GF-D8 (cell line): ENCODE measurements at regions not wholly inside any gene's neighbourhood (a gene's known extent, or its start where the extent isn't known, plus 50 kb on each side); places are given as distances from the start of the nearest gene placed in this dataset.
"Not testable (repeated sequence)": the region's sequence is repeated elsewhere in the genome, so short reads cannot be mapped to it uniquely, and the experiment has no call there.

Experiments
- DNase-seq: peaks from one replicate; lab custom pipeline; 2025; lab: John Stamatoyannopoulos, UW

DNA sequence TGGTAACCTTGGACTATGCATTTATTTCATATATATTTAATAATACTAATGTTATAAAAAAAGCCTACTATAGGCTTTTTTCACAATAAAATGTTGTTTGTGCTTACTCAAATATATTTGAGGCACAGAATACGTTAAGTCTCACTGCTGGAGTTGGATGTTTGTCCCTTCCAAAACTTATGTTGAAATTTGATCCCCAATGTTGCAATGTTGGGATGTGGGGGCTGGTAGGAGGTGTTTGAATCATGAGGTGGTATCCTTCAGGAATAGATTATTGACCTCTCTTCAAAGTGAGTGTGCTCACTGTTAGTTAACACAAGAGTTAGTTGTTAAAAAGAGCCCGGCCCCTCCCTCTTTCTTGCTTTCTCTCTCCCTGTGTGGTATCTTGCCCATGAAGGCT, 1295.9 kb downstream of the JRKL start:
- no peak for DNase-seq

DNA sequence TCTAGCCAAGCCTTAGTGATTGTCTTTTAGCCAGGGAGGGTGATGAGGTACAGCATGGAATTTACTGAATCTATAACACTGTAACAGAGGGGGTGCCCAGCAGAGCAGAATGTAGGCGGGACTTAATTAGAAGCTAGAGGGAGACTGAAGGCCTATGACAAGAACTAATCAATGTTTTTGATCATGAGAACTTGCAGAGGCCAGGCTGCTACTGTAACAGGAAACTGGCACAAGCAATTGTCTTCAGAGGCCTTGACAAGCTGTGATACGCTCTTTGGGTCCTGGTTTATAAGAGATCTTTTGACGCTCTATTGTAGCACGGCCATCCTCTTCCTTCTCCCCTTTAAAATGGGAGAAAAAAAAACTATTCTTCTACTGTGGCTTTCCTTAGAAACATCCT, 1297.3 kb downstream of the JRKL start:
- no peak for DNase-seq

- DNase-seq: no peak
Observed at GRCh38 chr11:97691061-97691460, 1301.2 kb downstream of the JRKL start.

GRCh38 chr11:97702951-97703350, 1313.1 kb downstream of the JRKL start:
- no peak for DNase-seq

- no peak for DNase-seq
Observed at GRCh38 chr11:97703851-97704250, 1314.0 kb downstream of the JRKL start.

- not testable (repeated sequence) for DNase-seq
Observed at GRCh38 chr11:97705441-97705840, 1315.3 kb upstream of the CNTN5 start.

- DNase-seq: no peak
Observed at GRCh38 chr11:97717922-97718321, 1302.8 kb upstream of the CNTN5 start.

- DNase-seq: no peak
Observed at GRCh38 chr11:97722065-97722464, 1298.7 kb upstream of the CNTN5 start.

GRCh38 chr11:97722721-97723120, 1298.0 kb upstream of the CNTN5 start:
- DNase-seq: no peak

DNA sequence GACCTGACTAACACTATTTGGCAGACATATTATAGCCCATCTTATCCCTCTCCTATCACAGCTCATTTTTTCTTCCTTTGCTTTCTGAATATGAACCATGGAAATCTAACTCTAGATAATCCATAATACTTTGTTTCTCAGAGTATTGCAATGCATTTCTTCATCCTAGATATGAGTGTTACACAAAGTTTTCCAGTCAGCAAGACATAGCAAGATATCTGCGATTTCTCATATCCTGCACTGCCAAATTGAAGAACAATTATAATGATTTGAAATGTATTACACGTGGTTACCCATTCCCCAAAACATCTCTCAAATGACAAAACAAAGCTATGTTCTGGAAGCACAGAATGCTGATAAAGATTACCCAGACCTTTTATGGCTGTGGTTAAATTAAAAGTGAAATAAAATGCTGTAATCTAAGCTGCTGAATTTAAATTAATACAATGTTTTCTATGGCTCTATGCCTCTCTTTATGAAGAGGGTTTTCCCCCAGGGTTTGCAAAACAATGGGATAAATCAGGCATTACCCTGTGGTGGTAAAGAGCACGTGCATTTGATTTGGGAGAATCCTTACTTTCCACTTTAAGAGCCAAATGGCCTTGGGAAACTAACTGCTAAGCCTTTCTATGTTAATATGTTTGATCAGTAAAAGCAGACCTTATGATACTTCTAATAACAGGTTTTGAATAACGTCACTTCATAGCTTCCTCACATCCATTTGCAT, 1291.0 kb upstream of the CNTN5 start:
- DNase-seq: no peak

- no peak for DNase-seq
Observed at GRCh38 chr11:97732011-97732632, 1288.6 kb upstream of the CNTN5 start.

DNA sequence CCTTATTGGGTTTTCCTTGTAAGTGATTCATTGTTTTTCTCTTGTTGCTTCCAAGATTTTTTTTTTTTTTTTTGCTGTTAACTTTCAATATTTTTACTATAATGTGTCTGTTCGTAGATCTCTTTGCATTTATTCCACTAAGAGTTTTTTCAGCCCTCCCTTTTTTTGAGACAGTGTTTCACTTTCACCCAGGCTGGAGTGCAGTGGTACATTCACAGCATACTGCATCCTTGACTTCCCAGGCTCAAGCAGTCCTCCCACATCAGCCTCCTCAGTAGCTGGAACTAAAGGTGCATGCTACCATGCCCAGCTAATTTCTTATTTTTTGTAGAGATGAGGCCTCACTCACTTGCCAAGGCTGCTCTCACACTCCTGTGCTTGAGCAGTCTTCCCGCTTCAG, 1282.0 kb upstream of the CNTN5 start:
- no peak for DNase-seq

- DNase-seq: no peak
Observed at GRCh38 chr11:97739932-97740800, 1280.6 kb upstream of the CNTN5 start.

GRCh38 chr11:97740801-97741151, 1280.0 kb upstream of the CNTN5 start:
- DNase-seq: no peak

DNA sequence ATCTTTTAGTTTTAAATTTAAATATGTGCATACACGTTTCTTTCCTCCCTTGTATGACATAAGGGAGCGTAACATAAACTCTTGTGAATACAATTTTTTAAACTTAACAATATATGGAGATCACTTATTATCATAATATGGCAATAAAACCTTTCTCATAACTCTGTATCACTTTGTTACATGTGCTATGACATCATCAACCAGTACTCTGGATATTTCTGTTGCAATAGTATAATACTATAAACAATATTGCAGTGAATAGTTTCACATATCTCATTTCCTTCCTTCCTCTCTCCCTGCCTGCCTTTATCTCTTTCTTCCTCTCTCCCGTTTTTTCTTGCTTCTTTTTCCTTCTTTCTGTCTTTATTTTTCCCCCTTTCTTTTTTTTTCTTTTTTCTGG, 1278.0 kb upstream of the CNTN5 start:
- no peak for DNase-seq

DNA sequence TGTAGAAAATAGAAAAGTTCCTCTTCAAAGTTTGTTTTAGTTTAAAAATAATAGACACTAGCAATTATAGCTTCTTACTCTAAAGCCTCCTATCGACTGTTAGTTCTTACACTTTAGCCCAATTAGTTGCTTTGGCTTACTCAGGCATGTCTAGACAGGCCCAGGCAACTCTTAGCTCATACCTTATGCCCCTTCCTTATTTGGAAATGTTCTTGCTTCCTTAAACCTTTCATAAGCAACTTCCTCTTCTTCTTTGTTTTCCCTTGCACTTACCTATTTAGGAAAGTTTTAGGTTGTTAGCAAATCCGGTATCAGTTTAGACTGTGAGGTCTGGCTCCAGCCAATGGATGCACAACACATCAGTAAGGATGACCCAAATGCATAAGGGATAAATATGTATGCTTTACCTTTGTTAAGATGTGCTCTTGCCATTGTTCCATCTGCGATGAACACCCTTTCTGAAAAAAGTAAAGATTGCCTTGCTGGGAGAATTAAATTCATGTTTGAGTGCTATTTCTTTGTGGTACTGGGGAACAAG, 1277.5 kb upstream of the CNTN5 start:
- DNase-seq: no peak

DNA sequence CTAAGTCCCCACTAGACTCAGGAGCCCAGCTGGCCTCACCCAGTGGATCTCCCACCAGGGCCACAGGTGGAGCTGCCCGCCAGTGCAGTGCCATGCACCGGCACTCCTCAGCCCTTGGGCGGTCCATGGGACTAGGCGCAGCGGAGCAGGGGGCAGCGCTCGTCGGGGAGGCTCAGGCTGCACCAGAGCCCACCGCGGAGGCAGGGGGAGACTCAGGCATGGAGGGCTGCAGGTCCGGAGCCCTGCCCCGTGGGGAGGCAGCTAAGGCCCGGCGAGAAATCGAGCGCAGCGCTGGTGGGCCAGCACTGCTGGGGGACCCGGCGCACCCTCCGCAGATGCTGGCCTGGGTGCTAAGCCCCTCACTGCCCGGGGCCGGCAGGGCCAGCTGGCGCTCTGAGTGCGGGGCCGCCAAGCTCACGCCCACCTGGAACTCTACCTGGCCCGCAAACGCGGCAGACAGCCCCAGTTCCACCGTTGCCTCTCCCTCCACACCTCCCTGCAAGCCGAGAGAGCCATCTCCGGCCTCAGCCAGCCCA, 1275.2 kb upstream of the CNTN5 start:
- no peak for DNase-seq

GRCh38 chr11:97746818-97747217, 1273.9 kb upstream of the CNTN5 start:
- no peak for DNase-seq

DNA sequence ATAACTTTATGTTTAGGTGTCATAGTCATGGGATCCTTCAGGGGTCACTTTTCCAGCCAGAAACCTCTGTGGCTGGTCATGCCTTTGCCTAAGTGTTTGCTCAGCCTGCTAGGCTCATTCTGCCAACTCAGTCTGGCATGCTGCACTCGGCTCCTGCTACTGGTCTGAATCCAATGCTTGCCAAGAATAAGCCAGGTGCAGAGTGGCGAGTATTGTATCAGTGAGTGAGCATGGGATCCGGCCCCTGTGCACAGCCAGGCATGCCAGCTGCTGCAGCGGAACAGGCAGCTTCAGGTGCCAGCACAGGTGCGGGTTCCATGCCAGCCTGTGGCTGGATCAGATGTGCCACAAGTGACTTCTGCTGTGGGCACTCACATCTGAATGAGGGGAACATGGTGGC, 1269.3 kb upstream of the CNTN5 start:
- DNase-seq: no peak

DNA sequence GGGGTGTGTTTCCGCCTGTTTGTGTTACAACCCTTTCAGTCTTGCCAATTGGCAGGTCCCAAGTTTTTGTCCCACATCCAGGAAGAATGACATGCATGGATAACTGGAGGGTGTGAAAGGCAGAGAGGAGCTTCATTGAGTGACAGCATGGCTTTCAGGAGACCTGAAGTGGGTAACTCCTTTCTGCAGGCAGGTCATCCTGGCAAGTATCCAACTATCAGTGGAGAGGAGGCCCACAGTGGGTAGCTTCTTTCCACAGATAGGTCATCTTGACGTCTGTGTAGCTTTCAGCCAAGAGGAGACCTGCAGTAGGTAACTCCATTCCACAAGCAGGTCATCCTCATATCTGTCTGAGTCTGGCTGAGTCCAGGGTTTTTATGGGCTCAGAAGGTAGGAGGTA, 1268.8 kb upstream of the CNTN5 start:
- no peak for DNase-seq

GRCh38 chr11:97754976-97755375, 1265.8 kb upstream of the CNTN5 start:
- DNase-seq: no peak

GRCh38 chr11:97756571-97757335, 1264.0 kb upstream of the CNTN5 start:
- DNase-seq: no peak
